ENCODE measurements at regions not wholly inside any gene's neighbourhood (a gene's known extent, or its start where the extent isn't known, plus 50 kb on each side); places are given as distances from the start of the nearest gene placed in this dataset.

GRCh38 chr2:157075924-157076323 is 181.6 kb upstream of the GALNT5 start:
- Histone ChIP-seq H3K9ac (ENCODE audit: low read length) (no peak overlapping the region), H3K79me2 (ENCODE audit: insufficient read depth, low read length) (no peaks in the 10 kb centered on the region), H3F3A (ENCODE audit: insufficient read depth, low read length) (no peaks in the 10 kb centered on the region), H4K20me1 (ENCODE audit: insufficient read depth, low read length) (no peaks in the 10 kb centered on the region), H2AFZ (ENCODE audit: low read length) (no peak overlapping the region), H3K27me3 (ENCODE audit: insufficient read depth, low read length) (no peaks in the 10 kb centered on the region), H3K9me2 (ENCODE audit: low read depth, low read length) (no peaks in the 10 kb centered on the region), H3K4me2 (ENCODE audit: low read length) (no peak overlapping the region), H3K27ac (ENCODE audit: low read depth, low read length, poor library complexity, severe bottlenecking) (no peak overlapping the region), H3K36me3 (ENCODE audit: insufficient read depth, low read length) (no peaks in the 10 kb centered on the region), H3K4me1 (ENCODE audit: insufficient read depth, low read length, severe bottlenecking) (no peaks in the 10 kb centered on the region), H3K9me3 (ENCODE audit: low read length) (no peaks in the 10 kb centered on the region), H3K4me3 (ENCODE audit: low read depth, low read length, poor library complexity, severe bottlenecking) (no peak overlapping the region)
- no peak for TF ChIP-seq CTCF (IDR thresholded peaks at IDR 0.05; ENCODE audit: low read length)
- no peak for TF ChIP-seq EZH2 (IDR thresholded peaks at IDR 0.05; ENCODE audit: borderline replicate concordance, low read length)

DNA sequence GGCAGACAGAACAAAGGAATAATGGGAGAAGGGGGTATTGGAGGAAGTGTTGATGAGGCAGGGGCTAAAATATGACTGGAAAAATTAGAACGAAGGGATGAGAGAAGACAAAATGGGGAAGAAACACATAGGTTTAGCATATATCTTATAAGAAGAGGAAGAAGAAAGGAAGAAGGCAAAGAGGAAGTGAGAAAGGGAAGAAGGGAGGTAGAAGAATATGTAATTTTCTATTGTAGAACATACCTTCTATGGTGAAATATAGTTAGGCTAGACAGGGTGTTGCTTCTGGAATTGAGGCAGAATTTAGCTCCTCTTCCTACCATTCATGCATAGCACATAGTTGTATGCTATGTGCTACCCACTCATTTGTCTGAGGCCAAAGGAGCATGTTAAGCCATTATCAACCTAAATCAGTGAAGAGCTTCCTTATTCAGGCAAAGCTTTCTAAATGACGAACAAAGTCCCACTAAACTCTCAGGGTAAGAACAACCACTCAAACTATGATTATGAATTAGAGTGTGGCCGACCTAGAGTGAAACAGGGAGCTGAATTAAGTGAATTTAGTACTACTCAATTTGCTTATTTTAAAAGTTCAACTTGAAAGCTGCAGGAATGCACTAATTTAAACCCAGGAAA is 180.9 kb upstream of the GALNT5 start:
- H2AFZ ChIP-seq (ENCODE audit: low read length), result no peak overlapping the region
- no peak overlapping the region for H3K4me3 ChIP-seq (ENCODE audit: low read depth, low read length, poor library complexity, severe bottlenecking)
- no peak overlapping the region for H3K27ac ChIP-seq (ENCODE audit: low read depth, low read length, poor library complexity, severe bottlenecking)
- no peaks in the 10 kb centered on the region for H3K9me2 ChIP-seq (ENCODE audit: low read depth, low read length)
- H3K9me3 ChIP-seq (ENCODE audit: low read length), result no peaks in the 10 kb centered on the region
- H3K4me1 ChIP-seq (ENCODE audit: insufficient read depth, low read length, severe bottlenecking), result no peaks in the 10 kb centered on the region
- H3F3A ChIP-seq (ENCODE audit: insufficient read depth, low read length), result no peaks in the 10 kb centered on the region
- no peaks in the 10 kb centered on the region for H4K20me1 ChIP-seq (ENCODE audit: insufficient read depth, low read length)
- TF ChIP-seq EZH2 (IDR thresholded peaks at IDR 0.05; ENCODE audit: borderline replicate concordance, low read length) (no peak), CTCF (IDR thresholded peaks at IDR 0.05; ENCODE audit: low read length) (no peak)
- H3K9ac ChIP-seq (ENCODE audit: low read length), result no peak overlapping the region
- H3K79me2 ChIP-seq (ENCODE audit: insufficient read depth, low read length), result no peaks in the 10 kb centered on the region
- H3K4me2 ChIP-seq (ENCODE audit: low read length), result no peak overlapping the region
- H3K36me3 ChIP-seq (ENCODE audit: insufficient read depth, low read length), result no peaks in the 10 kb centered on the region
- H3K27me3 ChIP-seq (ENCODE audit: insufficient read depth, low read length), result no peaks in the 10 kb centered on the region

GRCh38 chr2:157077753-157078350 is 179.7 kb upstream of the GALNT5 start:
- H3K36me3 ChIP-seq (ENCODE audit: insufficient read depth, low read length), result no peaks in the 10 kb centered on the region
- H4K20me1 ChIP-seq (ENCODE audit: insufficient read depth, low read length), result no peaks in the 10 kb centered on the region
- no peak overlapping the region for H2AFZ ChIP-seq (ENCODE audit: low read length)
- H3K4me1 ChIP-seq (ENCODE audit: insufficient read depth, low read length, severe bottlenecking), result no peaks in the 10 kb centered on the region
- no peaks in the 10 kb centered on the region for H3F3A ChIP-seq (ENCODE audit: insufficient read depth, low read length)
- H3K4me2 ChIP-seq (ENCODE audit: low read length), result no peak overlapping the region
- TF ChIP-seq CTCF (IDR thresholded peaks at IDR 0.05; ENCODE audit: low read length) (no peak), EZH2 (IDR thresholded peaks at IDR 0.05; ENCODE audit: borderline replicate concordance, low read length) (no peak)
- no peak overlapping the region for H3K9ac ChIP-seq (ENCODE audit: low read length)
- H3K27me3 ChIP-seq (ENCODE audit: insufficient read depth, low read length), result no peaks in the 10 kb centered on the region
- H3K27ac ChIP-seq (ENCODE audit: low read depth, low read length, poor library complexity, severe bottlenecking), result no peak overlapping the region
- H3K9me2 ChIP-seq (ENCODE audit: low read depth, low read length), result no peaks in the 10 kb centered on the region
- H3K4me3 ChIP-seq (ENCODE audit: low read depth, low read length, poor library complexity, severe bottlenecking), result no peak overlapping the region
- no peaks in the 10 kb centered on the region for H3K79me2 ChIP-seq (ENCODE audit: insufficient read depth, low read length)
- no peaks in the 10 kb centered on the region for H3K9me3 ChIP-seq (ENCODE audit: low read length)

Data from OCI-LY1 (cell line).